ENCODE measurements at regions not wholly inside any gene's neighbourhood (a gene's known extent, or its start where the extent isn't known, plus 50 kb on each side); places are given as distances from the start of the nearest gene placed in this dataset.
"Not testable (repeated sequence)": the region's sequence is repeated elsewhere in the genome, so short reads cannot be mapped to it uniquely, and the experiment has no call there.

DNA sequence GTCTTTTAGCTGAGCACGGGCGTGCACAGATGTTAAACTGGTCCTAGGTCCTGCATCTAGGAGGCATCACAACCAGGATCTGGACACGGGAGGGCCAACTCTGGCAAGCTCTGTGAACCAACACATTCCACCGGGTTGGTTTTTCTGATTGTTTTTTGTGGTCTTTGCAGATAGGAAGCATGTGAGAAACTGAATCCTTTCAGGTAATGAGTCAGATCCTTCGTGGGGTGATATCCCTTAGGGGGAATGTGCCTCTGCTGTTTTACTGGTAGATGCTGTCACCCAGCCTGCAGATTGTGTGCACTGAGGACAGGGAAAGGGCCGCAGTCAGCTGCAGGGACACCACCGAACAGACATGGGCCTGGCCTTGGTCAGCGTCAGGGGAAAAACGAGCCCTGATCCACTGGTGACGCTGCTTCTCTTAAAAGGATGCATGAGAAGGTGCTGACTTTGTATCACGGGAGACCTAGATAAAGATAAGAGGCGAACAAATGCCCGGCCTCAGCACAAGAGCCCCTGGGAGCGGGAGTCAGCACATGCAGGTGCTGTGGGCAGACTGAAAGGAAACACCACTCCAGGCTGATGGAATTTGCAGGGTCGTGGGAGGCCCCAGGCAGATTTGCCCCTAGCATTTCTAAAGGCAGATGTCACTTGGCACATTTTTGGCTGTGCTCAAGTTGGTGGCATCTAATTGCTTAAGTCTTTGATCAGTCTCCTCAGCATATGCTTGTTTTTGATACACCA is 51.1 kb downstream of the DOP1B start:
- no peak for DNase-seq (ENCODE audit: low read depth in 2 of 2)

GRCh38 chr21:36208326-36209013 is 51.8 kb downstream of the DOP1B start:
- DNase-seq (ENCODE audit: low read depth in 2 of 2), result no peak

- DNase-seq (ENCODE audit: low read depth in 2 of 2), result peak in 1 of 2 experiments; percentile 15
Observed at GRCh38 chr21:36209626-36210171, 53.1 kb downstream of the DOP1B start.

- DNase-seq (ENCODE audit: low read depth in 2 of 2), result no peak
Observed at GRCh38 chr21:36210779-36211659, 54.4 kb downstream of the DOP1B start.

- DNase-seq (ENCODE audit: low read depth in 2 of 2), result no peak
Observed at GRCh38 chr21:36211660-36212512, 55.3 kb downstream of the DOP1B start.

DNA sequence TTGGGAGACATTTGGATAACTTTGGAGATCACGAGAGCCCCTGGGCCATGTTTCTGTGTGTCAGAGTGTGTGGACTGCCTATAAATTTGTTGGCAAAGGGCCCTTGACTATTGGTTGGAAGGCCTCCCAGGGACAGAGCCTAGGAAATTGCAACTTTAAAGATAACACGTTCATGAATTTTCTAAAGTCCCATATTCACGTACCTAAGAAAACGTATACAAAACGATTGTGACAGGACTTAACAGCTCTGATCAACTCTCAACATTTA is 55.8 kb downstream of the DOP1B start:
- DNase-seq (ENCODE audit: low read depth in 2 of 2), result no peak

GRCh38 chr21:36214561-36214960 is 57.9 kb downstream of the DOP1B start:
- no peak for DNase-seq (ENCODE audit: low read depth in 2 of 2)

GRCh38 chr21:36217743-36218142 is 61.1 kb downstream of the DOP1B start:
- no peak for DNase-seq (ENCODE audit: low read depth in 2 of 2)

- no peak for DNase-seq (ENCODE audit: low read depth in 2 of 2)
Observed at GRCh38 chr21:36218691-36219090, 62.1 kb downstream of the DOP1B start.

- DNase-seq (ENCODE audit: low read depth in 2 of 2), result no peak
Observed at GRCh38 chr21:36223451-36223850, 66.8 kb downstream of the DOP1B start.

DNA sequence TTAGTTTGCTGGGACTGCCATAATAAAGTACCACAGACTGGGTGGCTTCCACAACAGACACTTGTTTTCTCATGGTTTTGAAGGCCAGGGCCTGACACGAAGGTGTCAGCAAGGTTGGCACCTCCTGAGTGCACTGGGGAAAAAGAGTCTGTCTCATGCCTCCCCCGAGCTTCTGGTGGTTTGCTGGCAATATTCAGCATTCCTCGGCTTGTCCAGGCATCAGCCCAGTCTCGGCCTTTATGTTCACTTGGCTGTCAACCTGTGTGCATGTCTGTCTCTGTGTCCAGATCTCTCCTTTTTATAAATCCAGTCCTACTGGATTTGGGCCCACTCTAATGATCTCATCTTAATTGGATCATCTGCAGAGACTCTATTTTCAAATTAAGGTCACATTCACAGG is 72.6 kb downstream of the DOP1B start:
- DNase-seq (ENCODE audit: low read depth in 2 of 2), result no peak

- DNase-seq (ENCODE audit: low read depth in 2 of 2), result not testable (repeated sequence)
Observed at GRCh38 chr21:36231444-36231843, 74.8 kb downstream of the DOP1B start.

DNA sequence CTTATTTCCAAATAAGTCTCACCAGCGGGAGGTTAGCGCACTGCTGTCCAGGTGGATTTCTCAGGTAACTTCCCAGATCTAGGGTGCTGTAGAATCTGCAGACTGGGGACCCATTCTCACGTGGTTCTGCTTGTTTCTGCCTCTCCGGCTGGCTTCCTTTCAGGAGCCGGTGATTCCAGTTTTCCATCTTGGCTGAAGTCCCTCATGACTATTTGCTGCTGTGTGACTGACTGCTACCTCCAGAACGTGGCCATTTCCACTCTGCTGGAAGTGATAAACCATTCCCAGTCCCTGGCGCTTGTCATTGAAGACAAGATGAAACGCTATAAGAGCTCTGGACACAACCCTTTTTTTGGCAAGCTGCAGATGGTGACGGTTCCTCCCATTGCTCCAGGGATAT is 76.0 kb downstream of the DOP1B start:
- DNase-seq (ENCODE audit: low read depth in 2 of 2), result no peak

- no peak for DNase-seq (ENCODE audit: low read depth in 2 of 2)
Observed at GRCh38 chr21:36235058-36235582, 78.5 kb downstream of the DOP1B start.

GRCh38 chr21:36236052-36236730 is 79.6 kb downstream of the DOP1B start:
- no peak for DNase-seq (ENCODE audit: low read depth in 2 of 2)

DNA sequence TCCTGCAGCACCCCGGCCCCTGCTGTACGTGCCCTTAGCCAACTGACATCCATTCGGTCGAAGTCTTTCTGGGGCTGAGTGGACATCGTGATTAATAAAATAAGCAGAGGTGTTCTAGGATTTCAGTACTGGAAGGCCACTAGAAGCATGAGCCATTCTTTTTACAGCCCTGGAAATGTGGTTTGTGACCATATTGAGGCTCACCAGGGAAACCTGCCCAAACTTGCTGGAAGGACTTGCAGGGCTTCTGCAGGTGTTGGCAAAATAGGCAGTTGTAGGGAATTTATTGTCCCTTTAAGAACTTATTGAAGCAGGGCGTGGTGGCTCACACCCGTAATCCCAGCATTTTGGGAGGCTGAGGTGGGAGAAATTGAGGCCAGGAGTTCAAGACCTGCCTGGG is 80.8 kb downstream of the DOP1B start:
- no peak for DNase-seq (ENCODE audit: low read depth in 2 of 2)

DNA sequence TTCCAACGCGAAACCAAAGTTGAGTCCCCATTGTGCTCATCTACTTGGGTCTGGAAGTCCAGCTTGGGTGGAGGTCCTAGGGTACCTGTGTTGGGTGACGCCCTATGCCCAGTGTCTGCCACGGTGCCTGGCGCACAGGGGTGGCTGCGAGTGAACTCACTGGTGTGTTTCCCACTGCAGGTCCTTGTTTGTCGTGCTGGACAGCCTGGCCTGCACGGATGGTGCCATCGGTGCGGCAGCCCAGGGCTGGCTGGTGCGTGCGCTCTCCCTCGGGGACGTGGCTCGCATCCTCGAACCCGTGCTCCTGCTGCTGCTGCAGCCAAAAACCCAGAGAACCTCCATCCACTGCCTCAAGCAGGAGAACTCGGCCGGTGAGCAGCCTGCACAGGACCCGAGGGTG is 80.4 kb upstream of the MORC3 start:
- no peak for DNase-seq (ENCODE audit: low read depth in 2 of 2)

GRCh38 chr21:36241717-36242116 is 78.3 kb upstream of the MORC3 start:
- no peak for DNase-seq (ENCODE audit: low read depth in 2 of 2)

DNA sequence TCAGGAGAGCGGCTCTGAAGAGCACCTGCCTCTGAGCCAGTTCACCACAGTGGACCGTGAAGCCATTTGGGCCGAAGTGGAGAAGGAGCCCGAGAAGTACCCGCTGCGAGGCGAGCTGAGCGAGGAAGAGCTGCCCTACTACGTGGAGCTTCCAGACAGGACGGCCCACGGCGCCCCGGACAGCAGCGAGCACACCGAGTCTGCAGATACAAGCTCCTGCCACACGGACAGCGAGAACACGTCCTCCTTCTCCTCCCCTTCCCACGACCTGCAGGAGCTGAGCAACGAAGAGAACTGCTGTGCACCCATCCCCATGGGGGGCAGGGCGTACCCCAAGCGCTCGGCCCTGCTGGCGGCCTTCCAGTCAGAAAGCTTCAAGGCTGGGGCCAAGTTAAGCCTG is 74.9 kb upstream of the MORC3 start:
- DNase-seq (ENCODE audit: low read depth in 2 of 2), result no peak

- DNase-seq (ENCODE audit: low read depth in 2 of 2), result no peak
Observed at GRCh38 chr21:36245649-36246048, 74.3 kb upstream of the MORC3 start.
